H1 (cell line): ENCODE measurements at regions not wholly inside any gene's neighbourhood (a gene's known extent, or its start where the extent isn't known, plus 50 kb on each side); places are given as distances from the start of the nearest gene placed in this dataset.

Source experiments
- CTCF ChIA-PET: fragments of 300-600 bp; sonication (Branson Sonifier 250); formaldehyde crosslinking; loops from one replicate; lab custom pipeline; 2021; ENCODE audit not compliant: partially characterized antibody; lab: Charles Lee
- POLR2A ChIA-PET: fragments of 300-600 bp; sonication (Branson Sonifier 250); formaldehyde crosslinking; loops from one replicate; lab custom pipeline; 2021; ENCODE audit warnings: inconsistent platforms; ENCODE audit not compliant: partially characterized antibody; lab: Charles Lee
- DNase-seq, 2 experiments: peaks; one replicate each; pipeline versions ENCODE4 v3.0.0 to v3.0.0-alpha.2; 2010 to 2022; ENCODE audit warnings: low spot score in 2 of 2, low read depth in 1 of 2, mixed read lengths in 1 of 2
- FAIRE-seq: peaks from 2 replicates; lab custom pipeline; 2011; peaks lifted over from hg19 to GRCh38; lab: Jason Lieb, UNC
- H2AFZ ChIP-seq: 2 replicates; pipeline ENCODE4 v1.8.1; 2012; ENCODE audit warnings: low read length, inconsistent platforms
- H2AK5ac ChIP-seq: 2 replicates; pipeline ENCODE4 v1.6.1; 2013; ENCODE audit warnings: low read depth, low read length
- H2BK120ac ChIP-seq: replicated peaks from 2 replicates; pipeline ENCODE3; 2013; ENCODE audit warnings: low read depth, low read length, inconsistent platforms
- H2BK12ac ChIP-seq: 2 replicates; pipeline ENCODE4 v1.6.1; 2013; ENCODE audit warnings: low read depth, low read length
- H2BK15ac ChIP-seq: 2 replicates; pipeline ENCODE4 v1.6.1; 2013; ENCODE audit warnings: low read length
- H2BK20ac ChIP-seq: 2 replicates; pipeline ENCODE4 v1.6.1; 2013; ENCODE audit warnings: low read length
- H2BK5ac ChIP-seq: 2 replicates; pipeline ENCODE4 v1.6.1; 2013; ENCODE audit warnings: low read depth, low read length
- H3K14ac ChIP-seq: 2 replicates; pipeline ENCODE4 v1.6.1; 2013; ENCODE audit warnings: inconsistent platforms; ENCODE audit not compliant: insufficient read length
- H3K18ac ChIP-seq: 2 replicates; pipeline ENCODE4 v1.6.1; 2013; ENCODE audit warnings: low read length; ENCODE audit errors: extremely low read depth
- H3K23ac ChIP-seq: 2 replicates; pipeline ENCODE4 v1.6.1; 2013; ENCODE audit warnings: inconsistent platforms; ENCODE audit not compliant: insufficient read length
- H3K23me2 ChIP-seq: 2 replicates; pipeline ENCODE4 v1.6.1; 2013; ENCODE audit warnings: low read depth, low read length
- H3K27ac ChIP-seq: 2 replicates; pipeline ENCODE4 v1.6.1; 2011; ENCODE audit warnings: low read depth, low read length, inconsistent platforms
- H3K27me3 ChIP-seq, 4 experiments: replicated peaks in 1 of 4; 1 replicate in 1 of 4; 2 replicates in 3 of 4; pipeline versions ENCODE4 v1.6.1 to v1.8.1; 2011 to 2013; ENCODE audit warnings: low read length in 3 of 4, mild to moderate bottlenecking in 3 of 4, inconsistent platforms in 2 of 4, mixed read lengths in 2 of 4, moderate library complexity in 1 of 4; ENCODE audit not compliant: control insufficient read depth in 3 of 4, insufficient read depth in 3 of 4; ENCODE audit errors: extremely low read depth in 1 of 4
- H3K36me3 ChIP-seq, 4 experiments: 2 replicates each; pipeline versions ENCODE4 v1.6.1 to v1.8.1; 2011 to 2013; ENCODE audit warnings: mild to moderate bottlenecking in 4 of 4, low read length in 3 of 4, moderate library complexity in 2 of 4, control low read depth in 1 of 4, inconsistent platforms in 1 of 4; ENCODE audit not compliant: insufficient read depth in 4 of 4, control insufficient read depth in 2 of 4
- H3K4ac ChIP-seq: replicated peaks from 2 replicates; pipeline ENCODE3; 2013; ENCODE audit warnings: low read length, low read depth, mixed read lengths, inconsistent platforms; ENCODE audit not compliant: insufficient read length
- H3K4me1 ChIP-seq, 4 experiments: replicated peaks in 1 of 4; 1 replicate in 1 of 4; 2 replicates in 3 of 4; pipeline versions ENCODE4 v1.6.1 to v1.8.1; 2011 to 2013; ENCODE audit warnings: low read length in 3 of 4, inconsistent platforms in 2 of 4, mixed read lengths in 1 of 4; ENCODE audit not compliant: insufficient read depth in 4 of 4, control insufficient read depth in 3 of 4
- H3K4me2 ChIP-seq, 2 experiments: 2 replicates each; pipeline versions ENCODE4 v1.6.1 to v1.8.1; 2011 to 2013; ENCODE audit warnings: low read depth in 2 of 2, low read length in 2 of 2, control low read depth in 1 of 2, inconsistent platforms in 1 of 2, mild to moderate bottlenecking in 1 of 2; ENCODE audit not compliant: insufficient read depth in 1 of 2
- H3K4me3 ChIP-seq, 4 experiments: fragments of 200-600, 300-600 bp in 1 of 4; sonication (generic), shearing (Covaris generic), sonication (Bioruptor Twin) in 1 of 4; 2 replicates each; pipeline versions ENCODE4 v1.5.1 to v1.8.1; 2011 to 2016; ENCODE audit warnings: low read length in 4 of 4, low read depth in 3 of 4, control low read depth in 2 of 4, inconsistent platforms in 2 of 4, mild to moderate bottlenecking in 2 of 4, mixed read lengths in 1 of 4, moderate library complexity in 1 of 4; ENCODE audit not compliant: insufficient read depth in 2 of 4; ENCODE audit errors: extremely low read depth in 1 of 4
- H3K56ac ChIP-seq: replicated peaks from 2 replicates; pipeline ENCODE3; 2013; ENCODE audit warnings: low read depth, mild to moderate bottlenecking, mixed read lengths, low read length, inconsistent platforms; ENCODE audit not compliant: insufficient read length
- H3K79me1 ChIP-seq: 2 replicates; pipeline ENCODE4 v1.6.1; 2013; ENCODE audit warnings: low read depth, low read length, control low read depth
- H3K79me2 ChIP-seq, 2 experiments: 2 replicates each; pipeline versions ENCODE4 v1.6.1 to v1.8.1; 2012 to 2013; ENCODE audit warnings: low read length in 2 of 2, mild to moderate bottlenecking in 2 of 2, inconsistent platforms in 1 of 2; ENCODE audit not compliant: insufficient read depth in 2 of 2, control insufficient read depth in 1 of 2
- H3K9ac ChIP-seq, 4 experiments: replicated peaks in 1 of 4; 1 replicate in 1 of 4; 2 replicates in 3 of 4; pipeline versions ENCODE4 v1.6.1 to v1.8.1; 2011 to 2013; ENCODE audit warnings: low read depth in 3 of 4, low read length in 3 of 4, control low read depth in 2 of 4, mild to moderate bottlenecking in 2 of 4, moderate library complexity in 2 of 4, inconsistent platforms in 1 of 4; ENCODE audit errors: extremely low read depth in 1 of 4
- H3K9me3 ChIP-seq, 2 experiments: 2 replicates each; pipeline versions ENCODE4 v1.6.1 to v1.8.1; 2012 to 2013; ENCODE audit warnings: mild to moderate bottlenecking in 2 of 2, moderate library complexity in 2 of 2, control low read depth in 1 of 2, inconsistent platforms in 1 of 2, low read depth in 1 of 2, low read length in 1 of 2, mixed read lengths in 1 of 2; ENCODE audit not compliant: insufficient read depth in 2 of 2
- H4K20me1 ChIP-seq, 2 experiments: replicated peaks in 1 of 2; 2 replicates each; pipeline versions ENCODE3 to v1.8.1; 2011 to 2013; ENCODE audit warnings: inconsistent platforms in 2 of 2, low read length in 2 of 2, mild to moderate bottlenecking in 1 of 2; ENCODE audit not compliant: insufficient read depth in 2 of 2, control insufficient read depth in 1 of 2
- H4K5ac ChIP-seq: 2 replicates; pipeline ENCODE4 v1.6.1; 2013; ENCODE audit warnings: low read length, low read depth, mixed read lengths, inconsistent platforms; ENCODE audit not compliant: insufficient read length
- H4K8ac ChIP-seq: 2 replicates; pipeline ENCODE4 v1.8.0; 2013; ENCODE audit warnings: mild to moderate bottlenecking, moderate library complexity, low read length, inconsistent platforms; ENCODE audit not compliant: insufficient read depth; ENCODE audit errors: extremely low read depth
- H4K91ac ChIP-seq: replicated peaks from 2 replicates; pipeline ENCODE3; 2013; ENCODE audit warnings: low read length, mixed read lengths, inconsistent platforms; ENCODE audit not compliant: insufficient read length
- ATF3 ChIP-seq: IDR thresholded peaks from 2 replicates; pipeline ENCODE4 v1.6.1; 2011; ENCODE audit warnings: low read depth, mild to moderate bottlenecking, low read length; ENCODE audit not compliant: insufficient read depth
- CEBPB ChIP-seq: IDR thresholded peaks from 2 replicates; pipeline ENCODE4 v1.6.1; 2012; ENCODE audit warnings: low read depth, low read length
- RBBP5 ChIP-seq: IDR thresholded peaks from 2 replicates; pipeline ENCODE4 v1.7.1; 2012; ENCODE audit warnings: low read depth, mild to moderate bottlenecking, inconsistent platforms, low read length, moderate library complexity, borderline replicate concordance
- WGBS, 2 experiments: shearing (Covaris generic) in 1 of 2; methylation state at CpG; one replicate each; pipeline versions ENCODE4 v1.1.6 to v1.1.7; 2013 to 2015; ENCODE audit warnings: low lambda C conversion rate in 2 of 2, mixed read lengths in 2 of 2, inconsistent platforms in 1 of 2, low coverage in 1 of 2, missing lambda C conversion rate in 1 of 2; ENCODE audit not compliant: insufficient replicate concordance in 2 of 2, insufficient coverage in 1 of 2, insufficient read length in 1 of 2; ENCODE audit errors: extremely low coverage in 1 of 2, missing lambda C conversion rate in 1 of 2; 5-methylcytosine and 5-hydroxymethylcytosine counted together
- TF ChIP-seq, protein P1 (sequence below), 3 experiments: IDR thresholded peaks; 1 replicate in 2 of 3; 2 replicates in 1 of 3; pipeline versions ENCODE4 v1.5.1 to v1.6.1; 2011; ENCODE audit warnings: low read length in 3 of 3, mild to moderate bottlenecking in 3 of 3, inconsistent platforms in 2 of 3, low read depth in 1 of 3, moderate library complexity in 1 of 3; ENCODE audit not compliant: insufficient read depth in 1 of 3; ENCODE audit errors: control extremely low read depth in 1 of 3

DNA sequence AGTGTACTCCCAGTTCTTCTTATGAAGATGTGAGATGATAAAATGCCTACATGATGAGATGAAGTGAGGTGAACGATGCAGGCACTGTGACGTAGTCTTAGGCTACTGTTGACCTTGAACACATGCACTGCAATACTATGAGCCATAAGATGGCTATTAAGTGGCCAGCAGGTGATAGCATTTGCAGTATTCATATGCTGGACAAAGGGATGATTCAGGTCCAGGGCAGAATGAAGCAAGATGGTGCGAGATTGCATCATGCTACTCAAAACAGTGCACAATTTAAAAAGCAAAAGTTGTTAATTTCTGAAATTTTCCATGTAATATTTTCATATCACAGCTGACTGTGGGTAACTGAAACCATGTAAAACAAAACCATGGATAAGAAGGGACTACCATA is 781.4 kb downstream of the PCDH18 start:
- peak overlapping the region; percentile 65 for H3K4ac ChIP-seq
- peak overlapping the region; percentile 60; the same call in 1 of the 2 replicates for H2BK5ac ChIP-seq
- no peak overlapping the region for H3K27ac ChIP-seq
- no peak overlapping the region for H3K23ac ChIP-seq
- ChIA-PET CTCF (no interaction called here), POLR2A (no interaction called here)
- no peaks in the 10 kb centered on the region for H3K23me2 ChIP-seq
- peak overlapping the region; percentile 76; the same call in 1 of the 2 replicates for H2BK20ac ChIP-seq
- H2AFZ ChIP-seq, result no peak overlapping the region
- no peak overlapping the region for H3K56ac ChIP-seq
- H2BK12ac ChIP-seq, result no peak overlapping the region
- H2AK5ac ChIP-seq, result peak overlapping the region; percentile 95; the same call in 1 of the 2 replicates
- H3K18ac ChIP-seq, result 0 out of 2 replicates have a peak overlapping the region, but pooled peaks have one; percentile 81
- H4K91ac ChIP-seq, result peak overlapping the region; percentile 88
- 96% methylated on average over 3 of the region's 3 CpGs; no CpG with 5 or more reads in 1 of the 2 experiments for WGBS, 2 experiments
- no peak overlapping the region for H2BK15ac ChIP-seq
- no peak for FAIRE-seq
- no peaks in the 10 kb centered on the region for H4K20me1 ChIP-seq
- TF ChIP-seq, protein P1, sequence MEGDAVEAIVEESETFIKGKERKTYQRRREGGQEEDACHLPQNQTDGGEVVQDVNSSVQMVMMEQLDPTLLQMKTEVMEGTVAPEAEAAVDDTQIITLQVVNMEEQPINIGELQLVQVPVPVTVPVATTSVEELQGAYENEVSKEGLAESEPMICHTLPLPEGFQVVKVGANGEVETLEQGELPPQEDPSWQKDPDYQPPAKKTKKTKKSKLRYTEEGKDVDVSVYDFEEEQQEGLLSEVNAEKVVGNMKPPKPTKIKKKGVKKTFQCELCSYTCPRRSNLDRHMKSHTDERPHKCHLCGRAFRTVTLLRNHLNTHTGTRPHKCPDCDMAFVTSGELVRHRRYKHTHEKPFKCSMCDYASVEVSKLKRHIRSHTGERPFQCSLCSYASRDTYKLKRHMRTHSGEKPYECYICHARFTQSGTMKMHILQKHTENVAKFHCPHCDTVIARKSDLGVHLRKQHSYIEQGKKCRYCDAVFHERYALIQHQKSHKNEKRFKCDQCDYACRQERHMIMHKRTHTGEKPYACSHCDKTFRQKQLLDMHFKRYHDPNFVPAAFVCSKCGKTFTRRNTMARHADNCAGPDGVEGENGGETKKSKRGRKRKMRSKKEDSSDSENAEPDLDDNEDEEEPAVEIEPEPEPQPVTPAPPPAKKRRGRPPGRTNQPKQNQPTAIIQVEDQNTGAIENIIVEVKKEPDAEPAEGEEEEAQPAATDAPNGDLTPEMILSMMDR (IDR thresholded peaks at IDR 0.05; ENCODE audit: control extremely low read depth in 1 of 3, insufficient read depth in 1 of 3, low read depth in 1 of 3, low read length in 3 of 3), result no peak
- TF ChIP-seq RBBP5 (no peak), CEBPB (peak; percentile 91), ATF3 (no peak)
- no peak for DNase-seq
- H3K14ac ChIP-seq, result peak overlapping the region; percentile 66
- H4K8ac ChIP-seq, result no peak overlapping the region
- peaks cover 7 to 12% of the 10 kb centered on the region in 2 experiments; a peak in 2 of 4 replicates for H3K9me3 ChIP-seq
- no peak overlapping the region for H3K4me2 ChIP-seq
- H3K27me3 ChIP-seq, result no peaks in the 10 kb centered on the region
- H3K36me3 ChIP-seq, result peaks cover 0 to 8% (median 0%) of the 10 kb centered on the region in 4 experiments; a peak in 3 of 8 replicates
- H4K5ac ChIP-seq, result peak overlapping the region; percentile 80
- H2BK120ac ChIP-seq, result peak overlapping the region; percentile 16
- no peak overlapping the region for H3K9ac ChIP-seq
- no peaks in the 10 kb centered on the region for H3K79me1 ChIP-seq
- H3K4me1 ChIP-seq, result peaks cover 0 to 9% (median 0%) of the 10 kb centered on the region in 4 experiments; a peak in 1 of 7 replicates
- H3K4me3 ChIP-seq, result no peak overlapping the region
- no peaks in the 10 kb centered on the region for H3K79me2 ChIP-seq
